H9 (cell line): ENCODE measurements at regions not wholly inside any gene's neighbourhood (a gene's known extent, or its start where the extent isn't known, plus 50 kb on each side); places are given as distances from the start of the nearest gene placed in this dataset.

Source experiments
- DNase-seq: peaks from one replicate; pipeline ENCODE4 v3.0.0-alpha.2; 2017
- H2AFZ ChIP-seq: one replicate; pipeline ENCODE4 v1.6.1; 2013; ENCODE audit warnings: mild to moderate bottlenecking, low read length, control low read depth, moderate library complexity
- H2AK5ac ChIP-seq: 2 replicates; pipeline ENCODE4 v1.6.1; 2013; ENCODE audit warnings: low read length, control low read depth, mixed read lengths; ENCODE audit not compliant: insufficient read length
- H2BK120ac ChIP-seq: one replicate; pipeline ENCODE4 v1.6.1; 2013; ENCODE audit warnings: low read depth, mild to moderate bottlenecking, low read length, control low read depth, inconsistent platforms; ENCODE audit not compliant: poor library complexity, severe bottlenecking
- H2BK12ac ChIP-seq: 2 replicates; pipeline ENCODE4 v1.6.1; 2013; ENCODE audit warnings: low read length, control low read depth, mixed read lengths, low read depth; ENCODE audit not compliant: insufficient read length
- H2BK15ac ChIP-seq: 2 replicates; pipeline ENCODE4 v1.6.1; 2013; ENCODE audit warnings: low read depth, low read length, control low read depth
- H2BK20ac ChIP-seq: one replicate; pipeline ENCODE4 v1.6.1; 2013; ENCODE audit warnings: low read depth, mild to moderate bottlenecking, low read length, control low read depth, inconsistent platforms; ENCODE audit not compliant: poor library complexity, severe bottlenecking
- H2BK5ac ChIP-seq: 2 replicates; pipeline ENCODE4 v1.6.1; 2013; ENCODE audit warnings: low read length, control low read depth, mixed read lengths; ENCODE audit not compliant: insufficient read length
- H3K14ac ChIP-seq: 2 replicates; pipeline ENCODE4 v1.6.1; 2013; ENCODE audit warnings: low read length, control low read depth; ENCODE audit not compliant: insufficient read depth
- H3K18ac ChIP-seq: 2 replicates; pipeline ENCODE4 v1.6.1; 2013; ENCODE audit warnings: low read depth, mild to moderate bottlenecking, mixed read lengths, low read length, control low read depth; ENCODE audit not compliant: insufficient read length
- H3K23ac ChIP-seq: 2 replicates; pipeline ENCODE4 v1.6.1; 2013; ENCODE audit warnings: low read length, control low read depth, mixed read lengths, low read depth; ENCODE audit not compliant: insufficient read length
- H3K23me2 ChIP-seq: 2 replicates; pipeline ENCODE4 v1.6.1; 2013; ENCODE audit warnings: low read depth, mild to moderate bottlenecking, mixed read lengths, low read length, control low read depth; ENCODE audit not compliant: insufficient read length, poor library complexity, severe bottlenecking
- H3K27ac ChIP-seq: 2 replicates; pipeline ENCODE4 v1.5.1; 2013; ENCODE audit warnings: low read length, control low read depth, mixed read lengths, low read depth; ENCODE audit not compliant: insufficient read length
- H3K27me3 ChIP-seq: 2 replicates; pipeline ENCODE4 v1.6.1; 2013; ENCODE audit warnings: low read length, control low read depth, inconsistent platforms; ENCODE audit not compliant: insufficient read depth
- H3K4ac ChIP-seq: 2 replicates; pipeline ENCODE4 v1.6.1; 2013; ENCODE audit warnings: low read depth, mild to moderate bottlenecking, control low read depth, inconsistent platforms, low read length, moderate library complexity
- H3K4me1 ChIP-seq: 2 replicates; pipeline ENCODE4 v1.6.1; 2013; ENCODE audit warnings: low read length, control low read depth, inconsistent platforms; ENCODE audit not compliant: insufficient read depth
- H3K4me2 ChIP-seq: 2 replicates; pipeline ENCODE4 v1.6.1; 2013; ENCODE audit warnings: low read length, control low read depth, mixed read lengths; ENCODE audit not compliant: insufficient read length, insufficient read depth
- H3K56ac ChIP-seq: 2 replicates; pipeline ENCODE4 v1.6.1; 2013; ENCODE audit warnings: low read depth, mild to moderate bottlenecking, mixed read lengths, low read length, control low read depth; ENCODE audit not compliant: insufficient read length
- H3K79me1 ChIP-seq: 2 replicates; pipeline ENCODE4 v1.6.1; 2013; ENCODE audit warnings: low read depth, mild to moderate bottlenecking, moderate library complexity, low read length, control low read depth, inconsistent platforms; ENCODE audit not compliant: insufficient read depth, poor library complexity, severe bottlenecking
- H3K79me2 ChIP-seq: 2 replicates; pipeline ENCODE4 v1.6.1; 2013; ENCODE audit warnings: low read length, control low read depth, inconsistent platforms; ENCODE audit not compliant: insufficient read depth
- H3K9ac ChIP-seq: 2 replicates; pipeline ENCODE4 v1.6.1; 2013; ENCODE audit warnings: low read length, control low read depth, mixed read lengths; ENCODE audit not compliant: insufficient read length; ENCODE audit errors: extremely low read depth
- H3K9me3 ChIP-seq: one replicate; pipeline ENCODE4 v1.6.1; 2013; ENCODE audit warnings: low read depth, low read length, inconsistent platforms; ENCODE audit not compliant: control insufficient read depth
- H3T11ph ChIP-seq: one replicate; pipeline ENCODE4 v1.6.1; 2013; ENCODE audit warnings: mild to moderate bottlenecking, low read length, control low read depth, inconsistent platforms
- H4K20me1 ChIP-seq: one replicate; pipeline ENCODE4 v1.6.1; 2013; ENCODE audit not compliant: control insufficient read depth, insufficient read length, insufficient read depth
- H4K5ac ChIP-seq: 2 replicates; pipeline ENCODE4 v1.6.1; 2013; ENCODE audit warnings: low read depth, mild to moderate bottlenecking, mixed read lengths, low read length, control low read depth; ENCODE audit not compliant: insufficient read length
- H4K8ac ChIP-seq: replicated peaks from 2 replicates; pipeline ENCODE4 v1.6.1; 2013; ENCODE audit warnings: low read length, control low read depth, mixed read lengths, low read depth; ENCODE audit not compliant: insufficient read length
- H4K91ac ChIP-seq: 2 replicates; pipeline ENCODE4 v1.6.1; 2013; ENCODE audit warnings: low read depth, mild to moderate bottlenecking, moderate library complexity, mixed read lengths, low read length, control low read depth; ENCODE audit not compliant: insufficient read length
- H3K27ac Mint-ChIP-seq, 3 experiments: 2 replicates in 2 of 3; 3 replicates in 1 of 3; pipeline ENCODE4 v1.8.0; 2020 to 2021; ENCODE audit warnings: mixed read lengths in 3 of 3, mild to moderate bottlenecking in 1 of 3, moderate library complexity in 1 of 3
- H3K27me3 Mint-ChIP-seq: 2 replicates; pipeline ENCODE4 v1.8.0; 2021; ENCODE audit warnings: low read depth, mild to moderate bottlenecking, moderate library complexity, mixed read lengths
- H3K36me3 Mint-ChIP-seq, 3 experiments: 2 replicates in 2 of 3; 3 replicates in 1 of 3; pipeline ENCODE4 v1.8.0; 2020 to 2021; ENCODE audit warnings: low read depth in 3 of 3, mixed read lengths in 3 of 3; ENCODE audit not compliant: insufficient read depth in 1 of 3
- H3K4me1 Mint-ChIP-seq, 2 experiments: 2 replicates each; pipeline ENCODE4 v1.8.0; 2020; ENCODE audit warnings: mixed read lengths in 2 of 2
- H3K4me3 Mint-ChIP-seq, 2 experiments: 2 replicates in 1 of 2; 3 replicates in 1 of 2; pipeline ENCODE4 v1.8.0; 2020 to 2021; ENCODE audit warnings: mild to moderate bottlenecking in 2 of 2, mixed read lengths in 2 of 2, moderate library complexity in 1 of 2
- H3K9me3 Mint-ChIP-seq, 2 experiments: 2 replicates in 1 of 2; 3 replicates in 1 of 2; pipeline ENCODE4 v1.8.0; 2020; ENCODE audit warnings: mild to moderate bottlenecking in 2 of 2, mixed read lengths in 2 of 2, moderate library complexity in 1 of 2
- CTCF ChIP-seq: fragments of 200-600 bp; sonication (generic); conservative IDR thresholded peaks from 3 replicates; pipeline ENCODE4 v1.8.0; 2021; ENCODE audit warnings: antibody characterized with exemption, mild to moderate bottlenecking
- WGBS: extraction: QIAGEN DNeasy Blood & Tissue Kit; methylation state at CpG from one replicate; pipeline ENCODE4 v1.1.7; 2013; ENCODE audit warnings: missing lambda C conversion rate, low lambda C conversion rate, mixed read lengths; ENCODE audit not compliant: insufficient read length; ENCODE audit errors: extremely low coverage; 5-methylcytosine and 5-hydroxymethylcytosine counted together

- no peak overlapping the region for H4K8ac ChIP-seq
- H3K79me2 ChIP-seq = no peaks in the 10 kb centered on the region; the same call in 1 of the 2 replicates
- no peaks in the 10 kb centered on the region for H4K20me1 ChIP-seq
- Mint-ChIP-seq H3K4me1 (peaks cover 4% of the 10 kb centered on the region in 2 experiments; a peak in 2 of 4 replicates), H3K27ac (no peak overlapping the region), H3K9me3 (no peaks in the 10 kb centered on the region), H3K36me3 (no peaks in the 10 kb centered on the region; a peak in 1 of 7 replicates), H3K27me3 (no peaks in the 10 kb centered on the region), H3K4me3 (no peak overlapping the region)
- no peaks in the 10 kb centered on the region for H3K9me3 ChIP-seq
- DNase-seq = no peak
- WGBS = no CpG with 5 or more reads among the region's 2 CpGs
- H2BK120ac ChIP-seq = no peak overlapping the region
- no peak overlapping the region for H2BK15ac ChIP-seq
- no peak overlapping the region for H3K14ac ChIP-seq
- no peak overlapping the region for H3K9ac ChIP-seq
- H2BK20ac ChIP-seq = no peak overlapping the region
- H3K23ac ChIP-seq = no peak overlapping the region
- H3K4me1 ChIP-seq = no peaks in the 10 kb centered on the region
- no peak overlapping the region for H3K27ac ChIP-seq
- no peak overlapping the region for H3K56ac ChIP-seq
- no peak overlapping the region for H2BK5ac ChIP-seq
- no peak overlapping the region for H4K5ac ChIP-seq
- no peak overlapping the region for H4K91ac ChIP-seq
- H3K23me2 ChIP-seq = no peaks in the 10 kb centered on the region
- TF ChIP-seq CTCF = no peak
- H3K79me1 ChIP-seq = no peaks in the 10 kb centered on the region
- H2AK5ac ChIP-seq = no peak overlapping the region
- H2AFZ ChIP-seq = no peak overlapping the region
- H3K27me3 ChIP-seq = no peaks in the 10 kb centered on the region
- no peak overlapping the region for H2BK12ac ChIP-seq
- H3K4ac ChIP-seq = no peak overlapping the region
- H3K18ac ChIP-seq = no peak overlapping the region
- H3K4me2 ChIP-seq = no peak overlapping the region
- no peak overlapping the region for H3T11ph ChIP-seq
These were observed 186.2 kb downstream of the POSTN start for GRCh38 chr13:37412241-37412921.
